DMS153 treated with DMSO at 0.1 percent for 48 hours (cell line): ENCODE measurements at regions not wholly inside any gene's neighbourhood (a gene's known extent, or its start where the extent isn't known, plus 50 kb on each side); places are given as distances from the start of the nearest gene placed in this dataset.
"Not testable (repeated sequence)": the region's sequence is repeated elsewhere in the genome, so short reads cannot be mapped to it uniquely, and the experiment has no call there.

Experiments used
- DNase-seq: peaks from one replicate; lab custom pipeline; 2025; ENCODE audit not compliant: unreplicated experiment; lab: John Stamatoyannopoulos, UW

DNA sequence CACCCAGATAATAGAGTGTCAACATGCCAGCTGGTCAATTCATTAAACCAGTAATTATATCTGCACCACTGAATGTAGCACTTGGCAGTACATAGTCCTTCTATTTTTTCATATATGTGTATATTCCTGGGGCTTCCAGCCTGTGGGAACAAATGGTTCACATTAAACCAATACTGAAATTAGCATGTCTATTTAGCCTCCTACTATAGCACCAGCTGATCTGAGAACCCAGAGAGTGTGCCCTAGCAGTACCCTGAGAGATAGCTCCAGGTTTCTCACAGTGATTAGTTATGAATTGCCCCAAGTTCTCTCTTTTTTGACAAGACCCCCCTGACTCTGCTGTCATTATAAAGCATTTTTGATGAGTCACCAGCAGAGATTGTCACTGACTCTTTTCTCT, 1097.3 kb upstream of the FLRT2 start:
- DNase-seq, result no peak

DNA sequence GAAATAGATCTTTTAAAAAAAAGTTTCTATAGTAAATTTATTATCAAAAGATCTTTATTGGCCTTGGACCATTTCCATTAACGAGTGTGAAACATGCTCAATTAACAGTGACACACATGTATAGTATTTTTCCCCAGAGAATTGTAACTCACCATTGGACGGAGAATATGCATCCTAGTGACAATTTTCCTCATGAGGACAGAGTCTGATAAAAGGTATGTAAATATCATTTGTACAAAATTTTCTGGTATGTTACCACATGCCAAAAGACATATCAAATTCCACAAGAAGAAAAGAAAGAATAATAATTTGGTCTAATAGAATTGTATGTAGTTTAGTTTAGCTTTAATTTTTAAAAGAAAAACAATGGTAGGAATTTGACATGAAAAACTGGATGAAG, 1096.0 kb upstream of the FLRT2 start:
- no peak for DNase-seq

- DNase-seq, result no peak
These were observed 1094.1 kb upstream of the FLRT2 start for GRCh38 chr14:84435820-84436324.

DNA sequence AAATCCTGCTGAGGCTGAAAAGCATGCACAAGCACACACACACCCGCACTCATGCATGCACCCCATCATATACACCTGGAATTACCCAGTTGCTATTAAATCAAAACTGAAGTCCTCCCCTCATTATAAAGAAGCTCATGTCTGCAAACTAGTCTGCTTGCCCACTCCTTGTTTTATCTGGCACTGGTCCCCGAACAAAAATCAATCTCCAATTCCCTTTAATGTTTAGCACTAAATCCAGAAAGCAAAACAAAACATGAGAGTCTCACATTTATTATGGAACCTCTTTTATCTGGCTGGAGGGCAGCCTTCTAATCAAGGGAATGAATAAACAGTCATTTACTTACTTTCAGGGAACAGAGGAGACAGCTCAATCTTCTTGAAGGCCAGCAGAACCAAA, 1093.4 kb upstream of the FLRT2 start:
- no peak for DNase-seq

- DNase-seq, result no peak
These were observed 1087.4 kb upstream of the FLRT2 start for GRCh38 chr14:84442521-84442920.

GRCh38 chr14:84445486-84445885, 1084.5 kb upstream of the FLRT2 start:
- no peak for DNase-seq

GRCh38 chr14:84446250-84446649, 1083.7 kb upstream of the FLRT2 start:
- DNase-seq, result no peak

DNA sequence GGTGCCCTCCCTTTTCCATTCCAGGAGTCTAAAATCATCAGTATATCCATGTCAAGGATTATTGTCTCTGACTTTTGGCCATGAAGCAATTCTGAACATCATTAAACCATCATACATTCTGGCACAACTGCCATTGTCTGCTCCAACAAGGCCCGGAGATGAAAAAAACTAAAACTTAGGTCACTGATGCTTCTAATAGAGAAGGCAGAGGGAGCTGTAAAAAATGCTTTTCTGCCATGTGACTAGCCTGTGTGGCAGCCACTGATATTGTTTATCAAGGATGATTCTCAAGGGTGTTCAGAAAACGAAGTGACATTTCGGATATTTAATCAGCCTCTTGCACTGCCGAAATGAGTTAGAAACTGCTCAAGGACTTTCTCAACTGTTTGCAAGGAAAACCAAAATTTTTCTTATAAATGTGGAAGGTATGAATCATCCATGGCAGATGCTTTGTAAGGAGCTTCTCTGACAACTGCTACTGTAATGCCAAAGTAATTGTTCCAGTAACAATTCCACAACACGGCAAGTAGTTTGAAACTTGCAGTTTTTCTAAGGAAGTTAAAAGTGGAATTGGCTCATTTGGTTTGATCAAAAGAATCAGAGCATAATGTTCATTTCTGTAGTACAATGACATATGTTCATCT, 1076.5 kb upstream of the FLRT2 start:
- no peak for DNase-seq

DNA sequence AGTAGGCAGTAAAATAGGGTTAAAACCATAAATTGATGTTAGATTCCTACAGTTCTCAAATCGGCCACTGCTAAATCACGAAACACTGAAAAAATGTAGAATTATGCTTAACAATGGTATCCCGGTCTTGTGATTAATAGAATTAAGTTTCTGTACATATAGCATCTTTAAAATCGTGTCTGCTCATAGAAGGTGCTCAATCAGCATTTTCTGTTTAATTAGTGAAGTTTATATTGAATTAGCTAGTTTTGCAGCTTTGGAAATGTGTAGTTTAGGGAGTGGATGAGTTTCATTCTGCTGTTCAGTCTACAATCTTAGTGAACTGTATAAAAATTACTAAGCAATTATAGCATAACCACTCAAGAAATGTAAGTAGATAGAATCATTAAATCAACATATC, 1075.8 kb upstream of the FLRT2 start:
- DNase-seq, result no peak

GRCh38 chr14:84456946-84457345, 1073.0 kb upstream of the FLRT2 start:
- no peak for DNase-seq

DNA sequence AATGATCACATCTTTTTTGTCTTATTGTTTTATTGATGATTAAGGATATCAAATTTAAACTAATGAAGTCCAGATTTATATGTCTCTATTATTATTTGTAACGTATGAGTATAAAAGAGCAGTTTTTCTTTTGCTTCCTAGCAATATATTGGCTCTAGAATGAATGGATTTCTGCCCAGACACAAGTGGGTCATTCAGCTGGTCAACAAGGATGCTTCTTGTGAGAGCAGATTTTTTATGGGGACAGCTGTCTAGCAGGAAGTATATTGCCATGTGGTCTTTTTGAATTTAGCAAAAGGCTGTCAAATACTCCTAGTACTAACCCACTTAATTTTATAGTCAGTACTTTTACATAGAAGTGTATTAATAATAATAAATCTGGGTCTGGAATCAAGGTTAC, 1071.1 kb upstream of the FLRT2 start:
- DNase-seq, result peak; percentile 26

DNA sequence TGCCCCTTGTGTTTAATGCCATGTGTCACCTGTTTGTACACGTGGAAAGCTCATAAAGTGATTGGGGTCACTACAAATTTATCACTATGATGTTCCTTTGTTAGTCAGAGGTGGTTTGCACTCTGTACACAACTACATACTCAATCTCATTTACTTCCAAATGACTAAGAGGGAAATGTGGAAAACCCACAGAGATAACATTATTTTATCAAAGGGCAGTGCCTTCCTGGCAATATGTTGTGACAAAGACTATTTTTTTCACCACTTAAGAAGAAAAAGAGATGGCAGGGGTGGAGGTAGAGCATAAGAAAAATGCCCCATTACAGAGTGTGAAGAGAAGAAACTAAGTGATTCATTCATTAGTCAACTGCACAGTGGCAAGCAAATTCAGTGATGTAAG, 1064.1 kb upstream of the FLRT2 start:
- DNase-seq, result no peak

- no peak for DNase-seq
These were observed 1061.8 kb upstream of the FLRT2 start for GRCh38 chr14:84468153-84468552.

GRCh38 chr14:84477996-84478395, 1051.9 kb upstream of the FLRT2 start:
- no peak for DNase-seq

- DNase-seq, result no peak
These were observed 1047.5 kb upstream of the FLRT2 start for GRCh38 chr14:84482256-84483071.

GRCh38 chr14:84483072-84483420, 1046.9 kb upstream of the FLRT2 start:
- no peak for DNase-seq

DNA sequence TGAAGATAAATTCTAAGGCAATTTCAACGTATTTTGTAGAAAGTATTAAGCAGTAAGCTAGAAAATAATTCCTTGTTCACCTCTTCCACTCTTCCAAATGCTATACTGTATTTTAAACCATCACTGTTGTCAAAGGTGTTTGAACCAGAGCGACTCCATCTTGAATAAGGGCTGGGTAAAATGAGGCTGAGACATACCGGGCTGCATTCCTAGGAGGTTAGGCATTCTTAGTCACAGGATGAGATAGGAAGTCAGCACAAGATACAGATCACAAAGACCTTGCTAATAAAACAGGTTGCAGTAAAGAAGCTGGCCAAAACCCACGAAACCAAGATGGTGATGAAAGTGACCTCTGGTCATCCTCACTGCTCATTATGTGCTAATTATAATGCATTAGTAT, 1045.7 kb upstream of the FLRT2 start:
- not testable (repeated sequence) for DNase-seq

- no peak for DNase-seq
These were observed 1044.9 kb upstream of the FLRT2 start for GRCh38 chr14:84485036-84485435.

DNA sequence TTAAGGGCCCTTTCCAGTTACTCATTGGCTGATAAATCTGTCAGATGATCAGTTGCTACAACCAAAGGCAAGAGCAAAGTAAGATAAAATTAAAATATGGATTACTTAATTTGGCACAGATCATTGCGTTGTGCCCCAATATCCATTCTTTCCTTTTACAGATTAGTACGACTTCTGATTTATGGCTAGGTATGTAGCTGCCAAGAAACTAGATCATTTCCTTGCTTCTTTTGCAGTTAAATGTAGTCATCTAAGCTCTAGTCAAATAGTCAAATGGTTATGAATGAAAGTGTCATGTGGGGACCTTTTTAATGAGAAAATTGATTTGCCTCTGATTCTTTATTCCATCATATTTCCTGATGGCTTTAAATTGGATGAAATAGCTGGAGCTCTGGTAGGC, 1039.9 kb upstream of the FLRT2 start:
- no peak for DNase-seq

DNA sequence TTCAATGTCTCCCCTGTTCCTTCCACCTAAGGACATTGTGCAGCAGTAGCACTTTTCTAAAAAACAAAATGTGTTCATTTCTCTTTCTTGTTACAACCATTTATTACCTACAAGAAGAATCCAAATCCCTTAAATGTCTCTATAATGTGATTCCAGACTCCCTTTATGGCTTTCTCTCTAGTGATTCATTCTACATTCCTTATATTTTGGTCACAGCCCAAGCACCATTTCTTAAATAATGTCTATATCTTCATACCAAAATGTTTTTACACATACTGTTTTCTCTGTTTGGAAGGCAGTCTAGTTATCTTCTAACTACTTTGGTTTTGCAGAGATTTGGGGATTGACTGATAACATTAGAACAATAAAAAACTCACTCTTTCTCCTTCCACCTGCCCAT, 1037.3 kb upstream of the FLRT2 start:
- no peak for DNase-seq

DNA sequence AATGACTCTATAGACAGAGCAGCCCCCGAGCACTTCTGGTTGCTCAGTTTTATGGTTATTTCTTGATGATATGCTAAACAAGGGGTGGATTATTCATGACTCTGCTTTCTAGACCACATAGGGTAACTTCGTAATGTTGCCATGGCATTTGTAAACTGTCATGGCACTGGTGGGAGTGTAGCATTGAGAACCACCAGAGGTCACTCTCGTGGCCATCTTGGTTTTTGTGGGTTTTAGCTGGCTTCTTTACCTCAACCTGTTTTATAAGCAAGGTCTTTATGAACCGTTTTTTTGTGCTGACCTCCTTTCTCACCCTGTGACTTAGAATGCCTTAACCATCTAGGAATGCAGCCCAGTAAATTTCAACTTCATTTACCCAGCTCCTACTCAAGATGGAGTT, 1036.2 kb upstream of the FLRT2 start:
- DNase-seq, result no peak

DNA sequence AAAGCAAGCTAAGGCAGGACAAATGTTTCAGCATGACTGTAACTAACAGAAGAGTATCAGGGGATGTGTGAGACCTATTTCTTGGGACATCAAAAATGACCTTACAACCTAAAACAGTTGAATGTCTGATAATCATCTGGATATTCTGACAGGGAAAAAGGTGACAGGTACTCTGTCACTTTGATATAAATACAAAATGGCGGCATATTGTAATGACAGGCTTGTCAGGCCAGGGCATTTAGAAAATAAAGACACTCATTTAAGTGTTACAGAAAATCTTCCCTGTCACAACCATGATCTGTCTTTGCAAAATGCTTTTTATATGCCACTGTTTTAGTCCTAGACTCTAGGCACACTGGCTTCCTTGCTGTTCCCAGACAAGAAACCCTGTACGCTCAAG, 1033.3 kb upstream of the FLRT2 start:
- DNase-seq, result no peak

GRCh38 chr14:84512823-84513222, 1017.1 kb upstream of the FLRT2 start:
- DNase-seq, result not testable (repeated sequence)
